ENCODE measurements at regions not wholly inside any gene's neighbourhood (a gene's known extent, or its start where the extent isn't known, plus 50 kb on each side); places are given as distances from the start of the nearest gene placed in this dataset.

DNA sequence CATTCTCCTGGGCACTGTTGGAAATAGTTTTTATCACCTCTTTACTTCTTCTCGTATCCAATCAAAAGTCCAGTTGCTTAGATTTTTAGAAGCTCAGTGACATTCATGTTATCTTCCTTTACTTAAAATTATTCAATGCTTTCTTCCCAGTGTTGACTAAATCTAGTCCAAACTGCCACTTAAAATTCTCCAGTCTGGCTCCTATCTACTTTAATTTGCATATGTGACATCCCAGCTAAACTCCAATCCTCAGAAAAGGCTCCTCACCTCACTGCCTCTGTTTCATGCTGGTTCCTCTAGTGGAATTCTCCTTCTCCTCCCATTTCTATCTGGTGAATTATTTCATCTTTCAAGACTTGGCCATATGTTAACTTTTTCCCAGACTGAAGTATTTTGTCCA is 1238.7 kb upstream of the WWC1 start:
- H3K36me3 Mint-ChIP-seq = no peaks in the 10 kb centered on the region
- no peaks in the 10 kb centered on the region for H3K27me3 Mint-ChIP-seq (ENCODE audit: low read depth in 2 of 2)
- intact Hi-C loops (cut with micrococcal nuclease) = no loop called here

DNA sequence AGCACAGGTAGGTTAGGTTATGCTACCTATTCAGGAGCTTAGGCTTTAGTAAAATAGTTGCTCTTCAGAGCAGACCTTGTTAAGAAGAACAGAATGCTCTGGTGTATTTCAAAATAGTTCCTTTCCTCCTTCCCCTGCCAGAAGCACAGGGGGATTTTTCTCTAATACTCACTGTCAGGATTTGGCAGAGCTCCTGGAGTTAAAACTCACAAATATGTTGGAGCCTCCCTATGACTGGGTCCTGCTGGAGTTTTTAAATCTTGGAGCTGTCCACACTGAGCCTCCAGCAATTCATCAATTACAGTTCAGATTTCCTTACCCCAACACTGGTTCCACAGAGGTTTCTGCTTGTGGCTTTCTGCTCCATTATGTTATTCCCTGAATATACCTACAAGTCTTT is 1233.8 kb upstream of the WWC1 start:
- ATAC-seq (no peak), DNase-seq (no peak)
- Mint-ChIP-seq H3K27me3 (ENCODE audit: low read depth in 2 of 2) (no peaks in the 10 kb centered on the region), H3K4me1 (no peaks in the 10 kb centered on the region), H3K36me3 (no peaks in the 10 kb centered on the region), H3K9me3 (peaks cover 10 to 17% of the 10 kb centered on the region in 2 donors), H3K4me3 (no peak overlapping the region), H3K27ac (no peak overlapping the region)
- H3K4me1 ChIP-seq (ENCODE audit: control insufficient read depth, insufficient read depth, low read length) = no peaks in the 10 kb centered on the region
- TF ChIP-seq, protein P1, sequence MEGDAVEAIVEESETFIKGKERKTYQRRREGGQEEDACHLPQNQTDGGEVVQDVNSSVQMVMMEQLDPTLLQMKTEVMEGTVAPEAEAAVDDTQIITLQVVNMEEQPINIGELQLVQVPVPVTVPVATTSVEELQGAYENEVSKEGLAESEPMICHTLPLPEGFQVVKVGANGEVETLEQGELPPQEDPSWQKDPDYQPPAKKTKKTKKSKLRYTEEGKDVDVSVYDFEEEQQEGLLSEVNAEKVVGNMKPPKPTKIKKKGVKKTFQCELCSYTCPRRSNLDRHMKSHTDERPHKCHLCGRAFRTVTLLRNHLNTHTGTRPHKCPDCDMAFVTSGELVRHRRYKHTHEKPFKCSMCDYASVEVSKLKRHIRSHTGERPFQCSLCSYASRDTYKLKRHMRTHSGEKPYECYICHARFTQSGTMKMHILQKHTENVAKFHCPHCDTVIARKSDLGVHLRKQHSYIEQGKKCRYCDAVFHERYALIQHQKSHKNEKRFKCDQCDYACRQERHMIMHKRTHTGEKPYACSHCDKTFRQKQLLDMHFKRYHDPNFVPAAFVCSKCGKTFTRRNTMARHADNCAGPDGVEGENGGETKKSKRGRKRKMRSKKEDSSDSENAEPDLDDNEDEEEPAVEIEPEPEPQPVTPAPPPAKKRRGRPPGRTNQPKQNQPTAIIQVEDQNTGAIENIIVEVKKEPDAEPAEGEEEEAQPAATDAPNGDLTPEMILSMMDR (IDR thresholded peaks at IDR 0.05) = no peak
- no peaks in the 10 kb centered on the region for H3K27me3 ChIP-seq (ENCODE audit: control insufficient read depth, insufficient read depth, low read length)
- no peak overlapping the region for H3K27ac ChIP-seq (ENCODE audit: low read length)
- intact Hi-C loops (cut with micrococcal nuclease) = no loop called here
- no peaks in the 10 kb centered on the region for H3K9me3 ChIP-seq (ENCODE audit: control insufficient read depth, insufficient read depth, low read length)
- H3K36me3 ChIP-seq (ENCODE audit: control insufficient read depth, insufficient read depth, low read length) = no peaks in the 10 kb centered on the region
- no peak overlapping the region for H3K4me3 ChIP-seq (ENCODE audit: low read length)

More for the DNA sequence above, 1238.7 kb upstream of the WWC1 start:
- TF ChIP-seq, protein P1 (IDR thresholded peaks at IDR 0.05) = no peak
- no peak for ATAC-seq
- H3K27me3 ChIP-seq (ENCODE audit: control insufficient read depth, insufficient read depth, low read length) = no peaks in the 10 kb centered on the region
- Mint-ChIP-seq H3K4me1 (no peaks in the 10 kb centered on the region), H3K9me3 (peaks cover 7 to 17% of the 10 kb centered on the region in 2 donors), H3K4me3 (no peak overlapping the region), H3K27ac (no peak overlapping the region)
- no peak overlapping the region for H3K4me3 ChIP-seq (ENCODE audit: low read length)
- no peak overlapping the region for H3K27ac ChIP-seq (ENCODE audit: low read length)
- no peak for DNase-seq
- no peaks in the 10 kb centered on the region for H3K9me3 ChIP-seq (ENCODE audit: control insufficient read depth, insufficient read depth, low read length)
- 100% methylated on average over 1 of the region's 1 CpG for WGBS (ENCODE audit: insufficient coverage)
- no peaks in the 10 kb centered on the region for H3K36me3 ChIP-seq (ENCODE audit: control insufficient read depth, insufficient read depth, low read length)
- no peaks in the 10 kb centered on the region for H3K4me1 ChIP-seq (ENCODE audit: control insufficient read depth, insufficient read depth, low read length)

DNA sequence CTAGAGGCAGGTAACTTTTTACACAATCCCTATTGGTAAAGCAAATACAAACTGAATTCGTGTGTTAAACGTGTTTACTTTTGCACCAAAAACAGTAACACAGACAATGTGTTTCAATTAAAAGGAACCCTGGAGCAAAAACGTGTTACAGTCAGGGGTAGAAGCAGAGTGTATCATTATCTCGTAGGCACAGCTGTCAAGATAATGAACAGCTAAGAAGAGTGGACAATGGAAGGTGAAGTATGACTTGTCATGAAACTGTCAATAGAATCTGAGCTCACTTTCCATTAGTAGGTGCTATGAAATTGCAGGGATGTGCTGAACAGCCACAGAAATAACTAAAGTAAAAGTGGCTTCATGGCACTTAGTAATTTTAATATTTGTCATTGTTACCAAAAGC is 1229.8 kb upstream of the WWC1 start:
- H3K27me3 Mint-ChIP-seq (ENCODE audit: low read depth in 2 of 2) = no peaks in the 10 kb centered on the region
- no peaks in the 10 kb centered on the region for H3K36me3 Mint-ChIP-seq
- intact Hi-C loops (cut with micrococcal nuclease) = no loop called here
- TF ChIP-seq, protein P1 (IDR thresholded peaks at IDR 0.05) = no peak
- no peak overlapping the region for H3K27ac Mint-ChIP-seq
- no peak for ATAC-seq
- no peaks in the 10 kb centered on the region for H3K36me3 ChIP-seq (ENCODE audit: control insufficient read depth, insufficient read depth, low read length)
- H3K4me3 ChIP-seq (ENCODE audit: low read length) = no peak overlapping the region
- no peaks in the 10 kb centered on the region for H3K27me3 ChIP-seq (ENCODE audit: control insufficient read depth, insufficient read depth, low read length)
- WGBS (ENCODE audit: insufficient coverage) = 45% methylated on average over 4 of the region's 4 CpGs
- H3K4me3 Mint-ChIP-seq = no peak overlapping the region
- H3K9me3 Mint-ChIP-seq = peaks cover 6% of the 10 kb centered on the region in 2 donors
- H3K4me1 ChIP-seq (ENCODE audit: control insufficient read depth, insufficient read depth, low read length) = no peaks in the 10 kb centered on the region
- H3K4me1 Mint-ChIP-seq = no peaks in the 10 kb centered on the region
- no peaks in the 10 kb centered on the region for H3K9me3 ChIP-seq (ENCODE audit: control insufficient read depth, insufficient read depth, low read length)
- H3K27ac ChIP-seq (ENCODE audit: low read length) = no peak overlapping the region
- no peak for DNase-seq

DNA sequence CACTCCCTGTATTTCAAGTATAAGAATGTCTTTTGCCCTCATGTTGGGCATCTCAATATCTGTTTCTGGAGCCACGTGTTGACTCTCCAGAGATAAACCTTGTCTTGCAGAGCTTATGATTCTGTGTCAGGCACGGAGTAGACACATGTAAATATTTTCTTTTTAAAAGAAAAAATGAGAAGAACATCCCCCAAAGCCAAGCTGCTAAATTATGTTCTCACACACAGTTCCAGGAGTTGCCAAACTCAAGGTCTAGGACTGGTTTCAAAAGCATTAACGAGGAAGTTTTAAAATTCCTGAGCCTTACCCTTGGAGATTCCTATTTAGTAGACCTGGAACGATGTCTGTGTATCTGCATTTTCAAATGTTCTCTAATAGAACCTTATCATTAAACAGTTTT is 1228.3 kb upstream of the WWC1 start:
- H3K36me3 ChIP-seq (ENCODE audit: control insufficient read depth, insufficient read depth, low read length) = no peaks in the 10 kb centered on the region
- no peaks in the 10 kb centered on the region for H3K27me3 ChIP-seq (ENCODE audit: control insufficient read depth, insufficient read depth, low read length)
- no peaks in the 10 kb centered on the region for H3K4me1 Mint-ChIP-seq
- no peak for ATAC-seq
- no peak for DNase-seq
- H3K36me3 Mint-ChIP-seq = no peaks in the 10 kb centered on the region
- H3K4me3 ChIP-seq (ENCODE audit: low read length) = no peak overlapping the region
- no peaks in the 10 kb centered on the region for H3K4me1 ChIP-seq (ENCODE audit: control insufficient read depth, insufficient read depth, low read length)
- TF ChIP-seq, protein P1 (IDR thresholded peaks at IDR 0.05) = no peak
- peaks cover 2 to 3% of the 10 kb centered on the region in 2 donors for H3K9me3 Mint-ChIP-seq
- H3K27me3 Mint-ChIP-seq (ENCODE audit: low read depth in 2 of 2) = no peaks in the 10 kb centered on the region
- no peaks in the 10 kb centered on the region for H3K9me3 ChIP-seq (ENCODE audit: control insufficient read depth, insufficient read depth, low read length)
- intact Hi-C loops (cut with micrococcal nuclease) = no loop called here
- WGBS (ENCODE audit: insufficient coverage) = 66% methylated on average over 4 of the region's 4 CpGs
- no peak overlapping the region for H3K27ac ChIP-seq (ENCODE audit: low read length)
- no peak overlapping the region for H3K27ac Mint-ChIP-seq
- no peak overlapping the region for H3K4me3 Mint-ChIP-seq

Measured in natural killer cell (primary cell).